ENCODE measurements at regions not wholly inside any gene's neighbourhood (a gene's known extent, or its start where the extent isn't known, plus 50 kb on each side); places are given as distances from the start of the nearest gene placed in this dataset.

GRCh38 chr4:136505020-136505419 is 1027.3 kb downstream of the PCDH18 start (continued):
- TF ChIP-seq PRDM2 (tag by site-specific recombination; IDR thresholded peaks at IDR 0.05; ENCODE audit: borderline replicate concordance) (no peak), SP2 (tag by site-specific recombination; IDR thresholded peaks at IDR 0.05) (no peak), ZNF366 (tag by site-specific recombination; conservative IDR thresholded peaks at IDR 0.05) (no peak), REPIN1 (tag by site-specific recombination; IDR thresholded peaks at IDR 0.05; ENCODE audit: low read depth) (no peak), HOXD13 (CRISPR knock-in tag; IDR thresholded peaks at IDR 0.05; ENCODE audit: borderline replicate concordance) (no peak), SP3 (tag by site-specific recombination; IDR thresholded peaks at IDR 0.05) (no peak)

- Histone ChIP-seq H3K36me3 (ENCODE audit: control insufficient read depth in 2 of 2, insufficient read depth in 1 of 2, low read length in 2 of 2) (no peaks in the 10 kb centered on the region), H3K4me1 (ENCODE audit: control insufficient read depth, insufficient read depth, low read length) (no peaks in the 10 kb centered on the region), H3K9me3 (ENCODE audit: control insufficient read depth, insufficient read depth, low read depth, low read length) (no peaks in the 10 kb centered on the region), H3K27ac (ENCODE audit: extremely low read depth, low read depth, low read length) (no peak overlapping the region), H3K4me3 (ENCODE audit: low read depth, low read length) (no peak overlapping the region)
- POLR2A ChIA-PET: no interaction called here
- CTCF ChIA-PET: no interaction called here
- TF ChIP-seq PRDM2 (tag by site-specific recombination; IDR thresholded peaks at IDR 0.05; ENCODE audit: borderline replicate concordance): no peak
- no peak for TF ChIP-seq ZNF292 (tag by site-specific recombination; IDR thresholded peaks at IDR 0.05; ENCODE audit: borderline replicate concordance, low read depth)
- no peak for TF ChIP-seq REPIN1 (tag by site-specific recombination; IDR thresholded peaks at IDR 0.05; ENCODE audit: low read depth)
- TF ChIP-seq ZNF416 (tag by site-specific recombination; IDR thresholded peaks at IDR 0.05): no peak
- TF ChIP-seq ZNF645 (tag by site-specific recombination; IDR thresholded peaks at IDR 0.05): no peak
- TF ChIP-seq ZNF354C (tag by site-specific recombination; IDR thresholded peaks at IDR 0.05; ENCODE audit: borderline replicate concordance, low read depth): no peak
- TF ChIP-seq ZNF791 (tag by site-specific recombination; IDR thresholded peaks at IDR 0.05): no peak
- TF ChIP-seq ZNF175 (tag by site-specific recombination; IDR thresholded peaks at IDR 0.05): no peak
- TF ChIP-seq ZIC2 (tag by site-specific recombination; IDR thresholded peaks at IDR 0.05): no peak
- TF ChIP-seq ZNF521 (tag by site-specific recombination; IDR thresholded peaks at IDR 0.05): no peak
- TF ChIP-seq KLF10 (tag by site-specific recombination; IDR thresholded peaks at IDR 0.05): no peak
- TF ChIP-seq ZNF660 (tag by site-specific recombination; IDR thresholded peaks at IDR 0.05): no peak
These were observed 1036.4 kb downstream of the PCDH18 start for GRCh38 chr4:136495851-136496250.
